ENCODE measurements at regions not wholly inside any gene's neighbourhood (a gene's known extent, or its start where the extent isn't known, plus 50 kb on each side); places are given as distances from the start of the nearest gene placed in this dataset.

DNA sequence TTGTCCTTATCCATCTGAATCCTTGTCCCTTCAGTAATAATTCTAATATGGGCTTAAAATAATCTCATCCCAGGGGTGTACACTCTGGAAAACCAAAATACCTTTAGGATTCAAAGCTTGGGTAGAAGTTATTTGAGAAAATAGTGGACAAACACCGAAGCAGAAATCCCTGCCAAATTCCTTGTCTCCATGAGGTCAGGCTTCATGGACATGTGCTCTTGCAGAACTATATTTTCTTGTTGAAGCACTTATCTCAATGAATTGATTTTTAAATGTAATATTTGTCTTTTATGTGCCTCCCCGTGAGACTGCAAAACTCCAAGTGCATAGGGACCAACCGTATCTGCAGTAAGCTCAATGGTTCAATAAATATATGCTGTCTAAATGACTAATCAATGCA is 1153.3 kb upstream of the AUTS2 start:
- FAIRE-seq = no peak
- H3K36me3 ChIP-seq (ENCODE audit: control insufficient read depth in 2 of 3, insufficient read depth in 3 of 3, low read length in 3 of 3) = no peaks in the 10 kb centered on the region
- H3K27ac ChIP-seq (ENCODE audit: low read depth in 2 of 2, low read length in 2 of 2) = no peak overlapping the region
- no peaks in the 10 kb centered on the region for H3K27me3 ChIP-seq (ENCODE audit: control insufficient read depth, insufficient read depth, low read length)
- no peaks in the 10 kb centered on the region for H3K4me1 ChIP-seq (ENCODE audit: control insufficient read depth in 2 of 3, insufficient read depth in 2 of 3, low read depth in 1 of 3, low read length in 3 of 3)
- no peak for DNase-seq
- no peaks in the 10 kb centered on the region for H3K9me3 ChIP-seq (ENCODE audit: control insufficient read depth in 2 of 3, insufficient read depth in 1 of 3, low read length in 3 of 3)
- intact Hi-C loops (cut with DNase I) = no loop called here
- no peak overlapping the region for H3K4me3 ChIP-seq (ENCODE audit: low read length in 3 of 3)
- TF ChIP-seq, protein P1, sequence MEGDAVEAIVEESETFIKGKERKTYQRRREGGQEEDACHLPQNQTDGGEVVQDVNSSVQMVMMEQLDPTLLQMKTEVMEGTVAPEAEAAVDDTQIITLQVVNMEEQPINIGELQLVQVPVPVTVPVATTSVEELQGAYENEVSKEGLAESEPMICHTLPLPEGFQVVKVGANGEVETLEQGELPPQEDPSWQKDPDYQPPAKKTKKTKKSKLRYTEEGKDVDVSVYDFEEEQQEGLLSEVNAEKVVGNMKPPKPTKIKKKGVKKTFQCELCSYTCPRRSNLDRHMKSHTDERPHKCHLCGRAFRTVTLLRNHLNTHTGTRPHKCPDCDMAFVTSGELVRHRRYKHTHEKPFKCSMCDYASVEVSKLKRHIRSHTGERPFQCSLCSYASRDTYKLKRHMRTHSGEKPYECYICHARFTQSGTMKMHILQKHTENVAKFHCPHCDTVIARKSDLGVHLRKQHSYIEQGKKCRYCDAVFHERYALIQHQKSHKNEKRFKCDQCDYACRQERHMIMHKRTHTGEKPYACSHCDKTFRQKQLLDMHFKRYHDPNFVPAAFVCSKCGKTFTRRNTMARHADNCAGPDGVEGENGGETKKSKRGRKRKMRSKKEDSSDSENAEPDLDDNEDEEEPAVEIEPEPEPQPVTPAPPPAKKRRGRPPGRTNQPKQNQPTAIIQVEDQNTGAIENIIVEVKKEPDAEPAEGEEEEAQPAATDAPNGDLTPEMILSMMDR (IDR thresholded peaks at IDR 0.05; ENCODE audit: borderline replicate concordance, extremely low read depth, insufficient read depth) = no peak
- no peak overlapping the region for H3K9ac ChIP-seq (ENCODE audit: low read length in 3 of 3)

DNA sequence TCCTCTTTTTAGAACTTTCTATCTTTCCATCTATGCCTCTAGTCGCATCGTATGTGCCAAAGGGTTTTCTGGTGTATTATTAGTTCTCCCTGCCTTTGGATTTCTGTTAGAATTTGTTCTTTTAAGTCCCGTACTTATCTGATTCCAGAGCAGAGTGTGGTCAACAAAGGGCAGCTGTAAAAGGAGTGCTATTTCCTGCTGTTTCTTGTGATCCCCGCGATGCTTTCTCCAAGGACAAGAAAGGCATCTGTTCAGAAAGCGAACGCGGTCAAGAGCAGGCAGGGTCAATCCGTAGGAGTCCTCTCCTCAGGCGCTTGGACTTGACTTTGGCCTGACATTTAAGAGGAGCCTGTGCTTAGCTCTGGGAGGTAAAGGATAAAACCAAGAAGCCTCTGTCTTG is 1152.1 kb upstream of the AUTS2 start:
- Histone ChIP-seq H3K9ac (ENCODE audit: low read length in 3 of 3) (no peak overlapping the region), H3K36me3 (ENCODE audit: control insufficient read depth in 2 of 3, insufficient read depth in 3 of 3, low read length in 3 of 3) (no peaks in the 10 kb centered on the region), H3K4me3 (ENCODE audit: low read length in 3 of 3) (no peak overlapping the region), H3K9me3 (ENCODE audit: control insufficient read depth in 2 of 3, insufficient read depth in 1 of 3, low read length in 3 of 3) (no peaks in the 10 kb centered on the region), H3K27ac (ENCODE audit: low read depth in 2 of 2, low read length in 2 of 2) (no peak overlapping the region), H3K27me3 (ENCODE audit: control insufficient read depth, insufficient read depth, low read length) (no peaks in the 10 kb centered on the region), H3K4me1 (ENCODE audit: control insufficient read depth in 2 of 3, insufficient read depth in 2 of 3, low read depth in 1 of 3, low read length in 3 of 3) (no peaks in the 10 kb centered on the region)
- DNase-seq = no peak
- FAIRE-seq = no peak
- TF ChIP-seq, protein P1 (IDR thresholded peaks at IDR 0.05; ENCODE audit: borderline replicate concordance, extremely low read depth, insufficient read depth) = no peak
- intact Hi-C loops (cut with DNase I) = no loop called here

DNA sequence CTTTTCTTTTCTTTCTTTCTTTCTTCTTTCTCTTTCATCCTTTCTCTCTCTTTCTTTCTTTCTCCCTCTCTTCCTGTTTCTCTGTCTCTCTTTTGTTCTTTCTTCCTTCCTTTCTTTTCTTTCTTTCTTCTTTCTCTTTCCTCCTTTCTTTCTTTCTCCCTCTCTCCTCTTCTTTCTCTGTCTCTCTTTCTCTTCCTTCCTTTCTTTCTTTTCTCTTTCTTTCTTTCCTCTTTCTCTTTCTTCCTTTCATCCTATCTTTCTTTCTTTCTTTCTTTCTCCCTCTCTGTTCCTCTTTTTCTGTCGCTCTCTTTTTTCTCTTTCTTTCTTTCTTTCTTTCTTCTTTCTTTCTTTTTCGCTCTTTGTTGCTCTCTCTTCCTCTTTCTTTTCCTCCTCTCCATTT is 1149.2 kb upstream of the AUTS2 start:
- no peaks in the 10 kb centered on the region for H3K9me3 ChIP-seq (ENCODE audit: control insufficient read depth in 2 of 3, insufficient read depth in 1 of 3, low read length in 3 of 3)
- no peak overlapping the region for H3K4me3 ChIP-seq (ENCODE audit: low read length in 3 of 3)
- DNase-seq (no peak), FAIRE-seq (no peak)
- intact Hi-C loops (cut with DNase I) = no loop called here
- no peaks in the 10 kb centered on the region for H3K4me1 ChIP-seq (ENCODE audit: control insufficient read depth in 2 of 3, insufficient read depth in 2 of 3, low read depth in 1 of 3, low read length in 3 of 3)
- TF ChIP-seq, protein P1 (IDR thresholded peaks at IDR 0.05; ENCODE audit: borderline replicate concordance, extremely low read depth, insufficient read depth) = no peak
- no peaks in the 10 kb centered on the region for H3K27me3 ChIP-seq (ENCODE audit: control insufficient read depth, insufficient read depth, low read length)
- no peak overlapping the region for H3K27ac ChIP-seq (ENCODE audit: low read depth in 2 of 2, low read length in 2 of 2)
- H3K9ac ChIP-seq (ENCODE audit: low read length in 3 of 3) = no peak overlapping the region
- no peaks in the 10 kb centered on the region for H3K36me3 ChIP-seq (ENCODE audit: control insufficient read depth in 2 of 3, insufficient read depth in 3 of 3, low read length in 3 of 3)

DNA sequence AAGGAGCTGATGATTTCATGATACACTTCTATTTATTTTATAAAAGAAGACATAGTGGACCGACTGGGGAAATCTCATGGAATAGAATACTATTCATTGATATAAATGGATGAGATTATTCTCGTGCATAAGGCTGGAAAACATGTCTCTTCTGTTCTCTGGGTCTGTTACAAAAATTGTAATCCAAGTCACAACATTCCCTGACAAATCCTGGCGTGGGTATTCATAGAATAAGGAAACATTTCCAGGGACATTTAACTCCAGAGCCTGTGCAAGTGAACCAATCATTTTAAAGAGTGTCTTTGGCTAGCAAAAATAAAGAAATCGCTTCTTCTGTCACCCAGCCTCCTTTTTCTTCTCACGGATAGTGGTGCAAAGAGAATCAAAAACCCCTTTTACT is 1148.5 kb upstream of the AUTS2 start:
- TF ChIP-seq, protein P1 (IDR thresholded peaks at IDR 0.05; ENCODE audit: borderline replicate concordance, extremely low read depth, insufficient read depth) = no peak
- Histone ChIP-seq H3K4me3 (ENCODE audit: low read length in 3 of 3) (no peak overlapping the region), H3K9me3 (ENCODE audit: control insufficient read depth in 2 of 3, insufficient read depth in 1 of 3, low read length in 3 of 3) (no peaks in the 10 kb centered on the region), H3K4me1 (ENCODE audit: control insufficient read depth in 2 of 3, insufficient read depth in 2 of 3, low read depth in 1 of 3, low read length in 3 of 3) (no peaks in the 10 kb centered on the region), H3K36me3 (ENCODE audit: control insufficient read depth in 2 of 3, insufficient read depth in 3 of 3, low read length in 3 of 3) (no peaks in the 10 kb centered on the region), H3K9ac (ENCODE audit: low read length in 3 of 3) (no peak overlapping the region), H3K27ac (ENCODE audit: low read depth in 2 of 2, low read length in 2 of 2) (no peak overlapping the region), H3K27me3 (ENCODE audit: control insufficient read depth, insufficient read depth, low read length) (no peaks in the 10 kb centered on the region)
- intact Hi-C loops (cut with DNase I) = no loop called here
- DNase-seq (no peak), FAIRE-seq (no peak)

Data from kidney (tissue), 13 donors.